AG04449 (cell line): ENCODE measurements at regions not wholly inside any gene's neighbourhood (a gene's known extent, or its start where the extent isn't known, plus 50 kb on each side); places are given as distances from the start of the nearest gene placed in this dataset.
"Not testable (repeated sequence)": the region's sequence is repeated elsewhere in the genome, so short reads cannot be mapped to it uniquely, and the experiment has no call there.

Experiments used
- CTCF ChIA-PET: fragments of 350-600 bp; formaldehyde crosslinking; extraction: SDS; loops from one replicate; lab custom pipeline; 2021; ENCODE audit warnings: antibody characterized with exemption; lab: Yijun Ruan, JAX
- POLR2A ChIA-PET: fragments of 400-600, 350-600 bp; formaldehyde crosslinking; extraction: SDS; loops from one replicate; lab custom pipeline; 2020; ENCODE audit warnings: antibody characterized with exemption, inconsistent platforms; lab: Yijun Ruan, JAX
- DNase-seq: peaks from one replicate; pipeline ENCODE4 v3.0.0-alpha.2; 2010; ENCODE audit warnings: low read depth, low spot score
- H3K4me3 ChIP-seq: 2 replicates; pipeline ENCODE4 v1.5.1; 2011; ENCODE audit warnings: low read depth, mild to moderate bottlenecking, control low read depth, low read length
- TF ChIP-seq, protein P1 (sequence below): IDR thresholded peaks from one replicate; pipeline ENCODE4 v1.5.1; 2011; ENCODE audit warnings: mild to moderate bottlenecking, moderate library complexity, low read length, control low read depth, inconsistent platforms; ENCODE audit not compliant: insufficient read depth; ENCODE audit errors: missing control alignments

GRCh38 chr15:68492855-68493254, 60.9 kb upstream of the ITGA11 start:
- POLR2A ChIA-PET: interaction anchor here (1.3 kb wide), 1 partner anchor 14 kb away, joined by 5 read pairs; no protein-coding TSS in a partner anchor
- DNase-seq: no peak
- CTCF ChIA-PET: interaction anchor here (0.8 to 2.8 kb wide), 5 partner anchors 9 to 187 kb away, joined by 3 to 9 read pairs (median 4); no protein-coding TSS in a partner anchor
- TF ChIP-seq, protein P1, sequence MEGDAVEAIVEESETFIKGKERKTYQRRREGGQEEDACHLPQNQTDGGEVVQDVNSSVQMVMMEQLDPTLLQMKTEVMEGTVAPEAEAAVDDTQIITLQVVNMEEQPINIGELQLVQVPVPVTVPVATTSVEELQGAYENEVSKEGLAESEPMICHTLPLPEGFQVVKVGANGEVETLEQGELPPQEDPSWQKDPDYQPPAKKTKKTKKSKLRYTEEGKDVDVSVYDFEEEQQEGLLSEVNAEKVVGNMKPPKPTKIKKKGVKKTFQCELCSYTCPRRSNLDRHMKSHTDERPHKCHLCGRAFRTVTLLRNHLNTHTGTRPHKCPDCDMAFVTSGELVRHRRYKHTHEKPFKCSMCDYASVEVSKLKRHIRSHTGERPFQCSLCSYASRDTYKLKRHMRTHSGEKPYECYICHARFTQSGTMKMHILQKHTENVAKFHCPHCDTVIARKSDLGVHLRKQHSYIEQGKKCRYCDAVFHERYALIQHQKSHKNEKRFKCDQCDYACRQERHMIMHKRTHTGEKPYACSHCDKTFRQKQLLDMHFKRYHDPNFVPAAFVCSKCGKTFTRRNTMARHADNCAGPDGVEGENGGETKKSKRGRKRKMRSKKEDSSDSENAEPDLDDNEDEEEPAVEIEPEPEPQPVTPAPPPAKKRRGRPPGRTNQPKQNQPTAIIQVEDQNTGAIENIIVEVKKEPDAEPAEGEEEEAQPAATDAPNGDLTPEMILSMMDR: no peak
- no peak overlapping the region for H3K4me3 ChIP-seq

DNA sequence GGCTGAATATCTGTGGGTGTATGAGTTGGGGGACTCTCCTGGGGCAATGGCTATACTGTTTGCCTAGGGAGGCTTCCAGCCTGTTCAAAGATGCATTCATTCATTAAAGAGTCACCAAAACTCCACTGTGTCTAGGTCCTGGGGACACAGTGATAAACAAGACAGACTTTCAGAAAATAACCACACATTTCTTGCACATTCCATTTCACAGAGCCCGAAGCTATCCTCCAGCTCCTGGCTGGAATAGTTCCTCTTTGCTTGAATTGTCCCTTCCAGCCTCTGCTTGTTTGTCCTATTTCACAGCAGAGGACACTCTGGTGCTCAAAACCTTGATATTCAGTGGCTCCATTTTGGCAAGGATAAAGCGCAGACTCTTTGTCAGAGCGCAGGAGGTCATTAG, 61.7 kb upstream of the ITGA11 start:
- DNase-seq: no peak
- CTCF ChIA-PET: interaction anchor here (1.5 to 2.8 kb wide), 3 partner anchors 9 to 187 kb away, joined by 4 to 9 read pairs (median 5); no protein-coding TSS in a partner anchor
- POLR2A ChIA-PET: interaction anchor here (1.3 kb wide), 1 partner anchor 14 kb away, joined by 5 read pairs; no protein-coding TSS in a partner anchor
- H3K4me3 ChIP-seq: no peak overlapping the region
- TF ChIP-seq, protein P1: no peak

- DNase-seq: no peak
- H3K4me3 ChIP-seq: no peak overlapping the region
- TF ChIP-seq, protein P1: no peak
- CTCF ChIA-PET: interaction anchor here (0.8 to 2.1 kb wide), 3 partner anchors 8 to 58 kb away, joined by 3 to 5 read pairs (median 4); no protein-coding TSS in a partner anchor
- POLR2A ChIA-PET: no interaction called here
Observed at GRCh38 chr15:68494573-68495110, 62.7 kb upstream of the ITGA11 start.

GRCh38 chr15:68495221-68495950, 63.4 kb upstream of the ITGA11 start:
- POLR2A ChIA-PET: no interaction called here
- no peak overlapping the region for H3K4me3 ChIP-seq
- TF ChIP-seq, protein P1: no peak
- DNase-seq: no peak
- CTCF ChIA-PET: interaction anchor here (0.8 to 1.4 kb wide), 3 partner anchors 12 to 57 kb away, joined by 3 to 4 read pairs (median 3); no protein-coding TSS in a partner anchor

- TF ChIP-seq, protein P1: no peak
- CTCF ChIA-PET: interaction anchor here (1.1 to 3.8 kb wide), 5 partner anchors 7 to 56 kb away, joined by 3 to 11 read pairs (median 3); no protein-coding TSS in a partner anchor
Observed at GRCh38 chr15:68495981-68496705, 64.2 kb upstream of the ITGA11 start.

DNA sequence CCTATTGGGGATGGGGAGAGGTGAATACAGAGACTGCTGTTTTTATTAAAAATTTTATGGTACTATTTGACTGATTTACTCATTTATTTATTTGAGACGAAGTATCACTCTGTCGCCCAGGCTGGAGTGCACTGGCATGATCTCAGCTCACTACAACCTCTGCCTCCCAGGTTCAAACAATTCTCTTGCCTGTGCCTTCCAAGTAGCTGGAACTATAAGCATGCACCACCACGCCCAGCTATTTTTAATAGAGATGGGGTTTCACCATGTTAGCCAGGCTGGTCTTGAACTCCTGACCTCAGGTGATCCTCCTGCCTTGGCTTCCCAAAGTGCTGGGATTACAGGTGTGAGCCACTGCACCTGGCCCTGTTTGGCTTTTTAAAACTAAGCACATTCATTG, 64.8 kb upstream of the ITGA11 start:
- CTCF ChIA-PET: interaction anchor here (1.2 to 3.8 kb wide), 3 partner anchors 8 to 53 kb away, joined by 3 to 11 read pairs (median 4); no protein-coding TSS in a partner anchor
- H3K4me3 ChIP-seq, POLR2A ChIA-PET, DNase-seq: not testable (repeated sequence)

More at GRCh38 chr15:68495981-68496705, 64.2 kb upstream of the ITGA11 start:
- H3K4me3 ChIP-seq: no peak overlapping the region
- POLR2A ChIA-PET: no interaction called here
- no peak for DNase-seq
